Activated CD8-positive, alpha-beta memory T cell treated with anti-CD3 and anti-CD28 coated beads, Interleukin-2, amount 10 ng/mL, durations not matched to agents 7 days and 5 days (primary cell): ENCODE measurements at regions not wholly inside any gene's neighbourhood (a gene's known extent, or its start where the extent isn't known, plus 50 kb on each side); places are given as distances from the start of the nearest gene placed in this dataset.
A peak's percentile ranks its signal among the peaks of the same experiment; 100 is the strongest.
"Not testable (repeated sequence)": the region's sequence is repeated elsewhere in the genome, so short reads cannot be mapped to it uniquely, and the experiment has no call there.

ENCODE experiments used
- ATAC-seq: fragments of 150-1000 bp; cut with Tn5 transposase; one replicate; pipeline ENCODE4 v1.10.0; 2021; ENCODE audit warnings: moderate library complexity
- CTCF ChIA-PET: fragments of 350-600 bp; sonication (Branson Sonifier 250); formaldehyde crosslinking; loops from one replicate; lab custom pipeline; 2021; ENCODE audit warnings: antibody characterized with exemption; lab: Charles Lee
- DNase-seq: peaks from one replicate; pipeline ENCODE4 v3.0.0-alpha.2; 2020
- H3K27ac Mint-ChIP-seq: one replicate; pipeline ENCODE4 v1.8.0; 2021; ENCODE audit warnings: mild to moderate bottlenecking, mixed read lengths
- H3K27me3 Mint-ChIP-seq: one replicate; pipeline ENCODE4 v1.8.0; 2021; ENCODE audit warnings: mixed read lengths
- H3K36me3 Mint-ChIP-seq: one replicate; pipeline ENCODE4 v1.8.0; 2021; ENCODE audit warnings: mild to moderate bottlenecking, mixed read lengths
- H3K4me1 Mint-ChIP-seq: one replicate; pipeline ENCODE4 v1.8.0; 2021; ENCODE audit warnings: mixed read lengths
- H3K4me3 Mint-ChIP-seq: one replicate; pipeline ENCODE4 v1.8.0; 2021; ENCODE audit warnings: mild to moderate bottlenecking, moderate library complexity, mixed read lengths
- H3K9me3 Mint-ChIP-seq: one replicate; pipeline ENCODE4 v1.8.0; 2022; ENCODE audit warnings: low read depth, mixed read lengths

- no peaks in the 10 kb centered on the region for H3K36me3 Mint-ChIP-seq
- DNase-seq (no peak), ATAC-seq (no peak)
- H3K27ac Mint-ChIP-seq: no peak overlapping the region
- H3K27me3 Mint-ChIP-seq: no peaks in the 10 kb centered on the region
- peaks cover 4% of the 10 kb centered on the region for H3K9me3 Mint-ChIP-seq
- H3K4me3 Mint-ChIP-seq: no peak overlapping the region
- H3K4me1 Mint-ChIP-seq: no peaks in the 10 kb centered on the region
- CTCF ChIA-PET: no interaction called here
Observed at GRCh38 chr12:73906757-73907156, 630.9 kb upstream of the ATXN7L3B start.

GRCh38 chr12:73935817-73936216 lies 601.8 kb upstream of the ATXN7L3B start:
- Mint-ChIP-seq H3K36me3 (no peaks in the 10 kb centered on the region), H3K4me1 (no peaks in the 10 kb centered on the region), H3K27me3 (no peaks in the 10 kb centered on the region), H3K9me3 (no peaks in the 10 kb centered on the region), H3K4me3 (no peak overlapping the region), H3K27ac (no peak overlapping the region)
- CTCF ChIA-PET: no interaction called here
- no peak for DNase-seq
- ATAC-seq: no peak

- Mint-ChIP-seq H3K27ac (no peak overlapping the region), H3K4me1 (no peaks in the 10 kb centered on the region), H3K36me3 (no peaks in the 10 kb centered on the region), H3K27me3 (no peaks in the 10 kb centered on the region), H3K4me3 (no peak overlapping the region), H3K9me3 (peaks cover 3% of the 10 kb centered on the region)
- CTCF ChIA-PET: no interaction called here
- ATAC-seq: no peak
- no peak for DNase-seq
Observed at GRCh38 chr12:73947326-73948026, 590.2 kb upstream of the ATXN7L3B start.

- H3K4me1 Mint-ChIP-seq: no peaks in the 10 kb centered on the region
- no peak for DNase-seq
- no peaks in the 10 kb centered on the region for H3K36me3 Mint-ChIP-seq
Observed at GRCh38 chr12:73950507-73950906, 587.1 kb upstream of the ATXN7L3B start.

GRCh38 chr12:73951956-73952703 lies 585.5 kb upstream of the ATXN7L3B start:
- DNase-seq (no peak), ATAC-seq (no peak)
- CTCF ChIA-PET: no interaction called here
- Mint-ChIP-seq H3K9me3 (peaks cover 3% of the 10 kb centered on the region), H3K4me1 (no peaks in the 10 kb centered on the region), H3K27me3 (no peaks in the 10 kb centered on the region), H3K4me3 (no peak overlapping the region), H3K36me3 (no peaks in the 10 kb centered on the region), H3K27ac (no peak overlapping the region)

More at GRCh38 chr12:73950507-73950906, 587.1 kb upstream of the ATXN7L3B start:
- Mint-ChIP-seq H3K4me3 (no peak overlapping the region), H3K9me3 (peaks cover 6% of the 10 kb centered on the region), H3K27me3 (no peaks in the 10 kb centered on the region), H3K27ac (no peak overlapping the region)
- no peak for ATAC-seq
- CTCF ChIA-PET: no interaction called here

- Mint-ChIP-seq H3K4me3 (no peak overlapping the region), H3K4me1 (no peaks in the 10 kb centered on the region), H3K36me3 (no peaks in the 10 kb centered on the region), H3K27me3 (no peaks in the 10 kb centered on the region), H3K9me3 (peaks cover 4% of the 10 kb centered on the region), H3K27ac (no peak overlapping the region)
- DNase-seq (no peak), ATAC-seq (no peak)
- CTCF ChIA-PET: no interaction called here
Observed at GRCh38 chr12:73964641-73965040, 573.0 kb upstream of the ATXN7L3B start.

- CTCF ChIA-PET: no interaction called here
- H3K36me3 Mint-ChIP-seq: peaks cover 1% of the 10 kb centered on the region
Observed at GRCh38 chr12:73973486-73973885, 564.1 kb upstream of the ATXN7L3B start.

GRCh38 chr12:73984552-73984951 lies 553.1 kb upstream of the ATXN7L3B start:
- CTCF ChIA-PET: no interaction called here
- Mint-ChIP-seq H3K9me3 (peaks cover 2% of the 10 kb centered on the region), H3K27me3 (no peaks in the 10 kb centered on the region), H3K36me3 (no peaks in the 10 kb centered on the region), H3K27ac (no peak overlapping the region), H3K4me1 (no peaks in the 10 kb centered on the region), H3K4me3 (no peak overlapping the region)
- DNase-seq (no peak), ATAC-seq (no peak)

More at GRCh38 chr12:73973486-73973885, 564.1 kb upstream of the ATXN7L3B start:
- Mint-ChIP-seq H3K27ac (no peak overlapping the region), H3K4me1 (no peaks in the 10 kb centered on the region), H3K27me3 (no peaks in the 10 kb centered on the region), H3K9me3 (peaks cover 5% of the 10 kb centered on the region), H3K4me3 (no peak overlapping the region)
- DNase-seq (no peak), ATAC-seq (no peak)

GRCh38 chr12:73991138-73991537 lies 546.5 kb upstream of the ATXN7L3B start:
- Mint-ChIP-seq H3K4me1 (no peaks in the 10 kb centered on the region), H3K27me3 (no peaks in the 10 kb centered on the region), H3K4me3 (no peak overlapping the region), H3K9me3 (no peaks in the 10 kb centered on the region), H3K27ac (no peak overlapping the region), H3K36me3 (no peaks in the 10 kb centered on the region)
- ATAC-seq (no peak), DNase-seq (no peak)
- CTCF ChIA-PET: no interaction called here

GRCh38 chr12:73998894-73999293 lies 538.7 kb upstream of the ATXN7L3B start:
- DNase-seq (no peak), ATAC-seq (no peak)
- H3K27me3 Mint-ChIP-seq: no peaks in the 10 kb centered on the region
- H3K4me3 Mint-ChIP-seq: no peak overlapping the region
- H3K36me3 Mint-ChIP-seq: no peaks in the 10 kb centered on the region
- peaks cover 2% of the 10 kb centered on the region for H3K9me3 Mint-ChIP-seq
- H3K4me1 Mint-ChIP-seq: no peaks in the 10 kb centered on the region
- H3K27ac Mint-ChIP-seq: no peak overlapping the region
- CTCF ChIA-PET: no interaction called here

GRCh38 chr12:74015118-74015517 lies 522.5 kb upstream of the ATXN7L3B start:
- H3K4me3 Mint-ChIP-seq: no peak overlapping the region
- ATAC-seq (no peak), DNase-seq (no peak)
- H3K27me3 Mint-ChIP-seq: no peaks in the 10 kb centered on the region
- CTCF ChIA-PET: no interaction called here
- H3K9me3 Mint-ChIP-seq: no peaks in the 10 kb centered on the region
- H3K36me3 Mint-ChIP-seq: no peaks in the 10 kb centered on the region
- H3K4me1 Mint-ChIP-seq: no peaks in the 10 kb centered on the region
- H3K27ac Mint-ChIP-seq: no peak overlapping the region

- H3K36me3 Mint-ChIP-seq, H3K27ac Mint-ChIP-seq, H3K27me3 Mint-ChIP-seq, DNase-seq, H3K4me1 Mint-ChIP-seq, CTCF ChIA-PET, ATAC-seq, H3K9me3 Mint-ChIP-seq, H3K4me3 Mint-ChIP-seq: not testable (repeated sequence)
Observed at GRCh38 chr12:74016324-74016723, 521.3 kb upstream of the ATXN7L3B start.

- Mint-ChIP-seq H3K36me3 (no peaks in the 10 kb centered on the region), H3K27me3 (no peaks in the 10 kb centered on the region), H3K27ac (no peak overlapping the region), H3K4me1 (no peaks in the 10 kb centered on the region), H3K4me3 (no peak overlapping the region), H3K9me3 (no peaks in the 10 kb centered on the region)
- ATAC-seq (no peak), DNase-seq (no peak)
- CTCF ChIA-PET: no interaction called here
Observed at GRCh38 chr12:74018849-74019248, 518.8 kb upstream of the ATXN7L3B start.

GRCh38 chr12:74021937-74022336 lies 515.7 kb upstream of the ATXN7L3B start:
- Mint-ChIP-seq H3K4me1 (no peaks in the 10 kb centered on the region), H3K27me3 (no peaks in the 10 kb centered on the region)
- ATAC-seq: peak; percentile 36

More at GRCh38 chr12:74021937-74022336, 515.7 kb upstream of the ATXN7L3B start:
- DNase-seq: peak; percentile 45
- Mint-ChIP-seq H3K27ac (no peak overlapping the region), H3K4me3 (no peak overlapping the region), H3K9me3 (no peaks in the 10 kb centered on the region), H3K36me3 (no peaks in the 10 kb centered on the region)
- CTCF ChIA-PET: no interaction called here
